T-helper 2 cell (primary cell): ENCODE measurements at regions not wholly inside any gene's neighbourhood (a gene's known extent, or its start where the extent isn't known, plus 50 kb on each side); places are given as distances from the start of the nearest gene placed in this dataset.

ENCODE experiments used
- DNase-seq, 5 experiments: peaks; one replicate each; pipeline versions ENCODE4 v3.0.0 to v3.0.0-alpha.2; 2012 to 2022

DNA sequence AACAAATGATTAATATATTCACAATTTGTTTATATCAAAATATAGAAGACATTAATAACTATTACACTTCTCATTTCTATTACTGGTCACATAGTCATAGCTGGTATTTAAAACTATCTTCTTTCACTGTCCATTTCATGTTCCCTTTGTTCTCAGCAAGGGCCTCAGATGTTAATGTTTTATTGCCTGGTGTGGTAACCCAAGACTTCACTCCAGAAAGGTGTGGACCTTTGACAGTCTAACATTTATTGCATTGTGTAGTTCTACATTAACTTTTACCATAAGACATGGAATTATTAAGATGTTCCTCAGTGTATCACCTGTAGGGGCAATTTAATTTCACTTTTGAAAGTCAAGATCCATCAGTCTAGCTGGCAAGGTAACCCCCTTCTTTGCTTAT lies 691.3 kb downstream of the SQOR start:
- DNase-seq, result no peak

DNA sequence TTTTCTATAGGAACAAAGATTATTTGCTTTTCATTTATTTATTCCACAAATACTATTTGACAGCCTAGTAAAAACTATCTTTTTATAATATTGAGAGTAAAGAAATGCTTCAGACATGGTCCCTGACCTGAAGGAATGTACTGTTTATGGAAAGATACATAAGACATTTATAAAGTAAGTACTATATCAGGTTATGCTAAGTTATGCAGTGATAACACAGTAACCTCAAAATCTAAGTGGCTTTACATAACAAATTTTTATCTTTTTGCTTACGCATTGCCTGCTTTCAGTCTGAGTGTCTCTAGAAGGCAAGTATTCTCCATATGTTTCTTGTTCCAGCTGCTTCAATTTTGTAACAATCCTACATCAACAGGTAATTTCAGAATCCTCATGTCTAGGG lies 694.0 kb downstream of the SQOR start:
- no peak for DNase-seq

DNA sequence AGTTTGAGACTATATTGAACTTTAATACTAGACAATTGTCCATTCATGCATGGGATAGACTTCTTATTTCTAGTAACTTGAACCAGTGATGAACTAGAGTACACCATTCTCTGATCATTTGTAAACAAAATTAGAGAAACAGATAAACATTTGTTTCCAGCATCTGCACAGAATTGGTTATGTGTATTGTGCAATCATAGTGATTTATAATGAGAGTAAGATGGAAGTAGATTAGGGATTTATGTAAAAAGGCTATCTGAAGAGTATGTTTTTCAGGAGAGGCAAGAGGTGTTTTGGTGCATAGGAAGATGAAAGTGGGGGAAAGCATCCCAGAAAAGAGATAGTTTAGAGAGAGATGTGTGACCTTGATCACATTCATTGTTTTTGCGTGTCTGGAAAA lies 695.0 kb downstream of the SQOR start:
- no peak for DNase-seq

DNA sequence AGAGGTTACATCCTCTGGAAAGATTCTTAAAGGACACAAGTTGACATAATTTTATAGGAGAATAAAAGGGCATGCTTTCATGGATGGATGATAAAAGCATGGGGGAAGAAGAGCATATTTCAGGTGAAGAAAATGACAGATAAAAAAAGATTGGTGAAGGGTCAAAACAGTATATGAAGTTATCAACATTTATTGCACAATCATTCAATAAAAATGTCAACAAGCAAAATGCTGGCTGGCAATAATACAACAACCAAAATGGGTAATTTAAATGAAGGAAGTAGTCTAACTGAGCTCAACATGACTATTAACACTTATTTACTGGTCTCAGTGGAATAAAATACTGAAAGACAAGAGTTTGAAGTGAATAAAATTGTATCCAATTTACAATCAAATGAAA lies 696.7 kb downstream of the SQOR start:
- DNase-seq, result no peak

DNA sequence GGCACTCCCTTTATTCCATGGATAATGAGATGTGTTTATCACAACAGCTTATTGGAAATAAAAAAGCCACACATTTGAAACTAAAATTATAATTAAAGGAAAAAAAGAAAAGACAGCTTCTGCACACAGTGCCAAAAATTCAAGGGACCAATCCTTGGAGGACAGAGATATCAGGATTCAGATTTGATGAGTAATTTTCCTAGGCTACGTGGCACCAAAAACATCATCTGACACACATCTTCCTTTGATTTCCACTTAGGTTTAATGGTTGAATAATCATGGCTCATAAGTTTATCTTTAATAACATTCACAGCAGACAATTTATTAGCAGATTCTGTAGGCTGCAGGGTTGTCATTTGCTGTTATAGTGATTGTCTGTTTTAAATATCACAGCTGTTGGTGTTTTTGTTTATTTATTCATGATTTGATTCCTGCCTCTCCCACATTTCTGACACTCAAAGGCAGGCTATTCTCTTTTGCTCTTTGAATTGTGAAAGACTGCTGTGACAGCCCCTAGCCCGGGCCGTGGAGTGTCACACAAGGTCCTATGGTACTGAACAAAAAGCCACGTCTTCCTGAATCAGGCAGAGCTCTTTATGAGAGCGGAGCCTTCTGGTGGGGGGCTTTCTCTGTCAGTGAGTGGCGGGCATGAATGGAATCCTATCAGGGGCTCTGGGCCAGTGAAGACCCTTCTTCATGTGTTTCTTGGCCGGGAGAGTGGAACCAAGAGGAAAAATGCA lies 708.5 kb downstream of the SQOR start:
- no peak for DNase-seq

DNA sequence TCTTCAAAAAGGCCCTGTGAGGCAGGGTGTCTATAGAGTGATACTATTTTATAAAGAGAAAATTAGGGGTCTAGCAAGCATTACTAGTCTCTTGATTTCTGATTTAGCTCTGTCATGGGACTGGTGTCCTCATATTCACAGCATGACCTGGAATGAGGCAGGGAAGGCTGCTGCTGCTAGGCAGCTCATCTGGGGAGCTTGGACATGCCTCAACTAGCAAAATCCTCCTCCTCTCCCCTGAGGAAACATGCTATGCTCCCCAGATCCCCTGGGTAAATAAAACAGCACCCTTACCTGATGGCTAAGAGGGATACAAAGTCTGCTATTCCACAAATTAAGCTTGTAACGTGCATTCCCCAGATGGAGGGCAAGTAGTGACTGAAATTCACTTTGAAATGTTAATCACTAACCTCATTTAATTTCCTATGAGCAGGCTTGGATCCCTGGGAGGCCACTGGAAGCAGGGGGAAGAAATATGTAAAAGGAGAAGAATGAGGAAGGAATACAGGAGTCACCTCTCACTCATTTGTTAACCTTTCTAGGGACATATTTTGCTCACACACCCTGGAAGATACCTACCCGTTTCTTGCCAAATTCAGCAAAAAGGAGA lies 709.4 kb downstream of the SQOR start:
- DNase-seq, result no peak

DNA sequence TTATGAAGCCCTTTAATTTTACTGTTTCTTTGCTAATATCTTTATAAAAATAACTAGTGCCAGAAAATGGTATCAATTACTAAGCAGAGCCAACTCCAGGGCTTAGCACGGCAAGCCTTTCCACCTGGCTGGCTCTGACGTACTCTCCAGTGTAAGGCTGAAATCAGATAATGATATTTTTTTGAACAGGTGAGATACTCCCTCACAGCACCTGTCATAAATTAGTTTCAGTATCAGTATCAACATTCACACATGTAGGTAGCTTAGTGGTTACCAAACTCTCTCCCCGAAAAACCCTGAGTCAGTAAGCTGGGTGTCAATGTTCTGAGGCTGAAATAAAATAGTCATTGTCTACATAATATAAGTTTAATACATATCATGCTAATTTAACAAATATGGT lies 710.1 kb downstream of the SQOR start:
- DNase-seq, result no peak

- no peak for DNase-seq
These were observed 719.6 kb downstream of the SQOR start for GRCh38 chr15:46354443-46354842.

- no peak for DNase-seq
These were observed 730.7 kb downstream of the SQOR start for GRCh38 chr15:46365572-46365971.

GRCh38 chr15:46366360-46367007 lies 731.7 kb downstream of the SQOR start:
- no peak for DNase-seq

- no peak for DNase-seq
These were observed 749.1 kb downstream of the SQOR start for GRCh38 chr15:46383978-46384377.

GRCh38 chr15:46386356-46386755 lies 751.5 kb downstream of the SQOR start:
- DNase-seq, result no peak

GRCh38 chr15:46389739-46390138 lies 754.9 kb downstream of the SQOR start:
- DNase-seq, result no peak

DNA sequence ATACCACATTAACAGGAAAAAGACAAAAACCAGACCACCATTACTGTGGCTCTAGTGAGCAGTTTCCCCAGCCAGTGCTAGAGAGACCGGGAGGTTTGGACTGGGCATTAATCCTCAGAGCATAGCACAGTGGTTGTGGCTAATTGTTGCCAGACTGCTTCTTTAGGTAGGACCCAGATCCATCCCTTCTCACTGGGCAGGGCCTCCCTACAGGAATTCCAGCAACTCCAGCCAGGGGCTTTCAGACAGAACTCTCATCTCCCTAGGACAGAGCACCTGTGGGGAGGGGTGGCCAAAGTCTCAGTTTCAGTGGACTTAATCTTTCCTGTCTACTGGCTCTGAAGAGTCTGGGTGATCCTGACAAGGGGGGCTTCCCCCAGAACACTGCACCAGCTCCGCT lies 759.6 kb downstream of the SQOR start:
- no peak for DNase-seq

DNA sequence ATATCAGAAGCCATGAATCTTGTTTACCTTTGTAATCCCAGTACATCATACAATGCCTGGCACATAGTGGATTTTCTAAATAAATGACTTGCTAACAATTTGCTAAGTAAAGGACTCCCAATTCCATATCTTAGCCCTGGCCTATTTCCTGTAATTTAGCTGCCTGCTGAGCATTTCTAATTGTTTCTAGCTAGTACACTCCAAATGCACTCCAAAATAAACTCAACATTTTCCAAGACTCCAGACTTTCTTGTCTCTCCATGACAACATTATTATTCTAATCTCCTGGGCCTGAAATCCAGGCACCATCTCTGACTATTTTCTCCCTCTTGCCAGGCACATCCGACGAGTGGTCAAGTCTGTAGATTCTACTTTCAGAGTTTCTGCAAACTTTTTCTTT lies 773.5 kb downstream of the SQOR start:
- DNase-seq, result no peak

DNA sequence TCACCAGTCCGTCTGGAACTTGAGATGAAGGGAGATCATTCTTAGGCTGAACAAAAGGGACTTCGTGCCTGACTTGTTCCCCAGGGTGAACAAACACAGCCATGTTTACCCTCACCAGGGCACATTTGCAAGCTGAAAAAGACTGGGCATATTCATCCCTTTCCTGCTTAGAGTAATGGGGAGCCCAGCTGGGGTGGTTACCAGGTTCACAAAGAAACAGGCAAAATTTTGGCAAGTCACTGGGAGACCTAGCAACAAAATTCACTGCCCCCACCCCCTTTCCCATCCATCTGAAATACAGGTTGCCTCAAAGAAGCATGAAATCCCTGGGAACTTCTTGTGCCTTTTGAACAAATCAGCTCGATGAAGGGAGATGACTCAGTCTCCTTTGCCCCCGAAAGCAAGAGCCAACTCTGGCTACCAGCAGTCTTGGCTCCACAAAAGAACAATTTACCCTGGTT lies 775.0 kb downstream of the SQOR start:
- DNase-seq, result no peak

GRCh38 chr15:46410705-46411104 lies 775.9 kb downstream of the SQOR start:
- DNase-seq, result no peak

DNA sequence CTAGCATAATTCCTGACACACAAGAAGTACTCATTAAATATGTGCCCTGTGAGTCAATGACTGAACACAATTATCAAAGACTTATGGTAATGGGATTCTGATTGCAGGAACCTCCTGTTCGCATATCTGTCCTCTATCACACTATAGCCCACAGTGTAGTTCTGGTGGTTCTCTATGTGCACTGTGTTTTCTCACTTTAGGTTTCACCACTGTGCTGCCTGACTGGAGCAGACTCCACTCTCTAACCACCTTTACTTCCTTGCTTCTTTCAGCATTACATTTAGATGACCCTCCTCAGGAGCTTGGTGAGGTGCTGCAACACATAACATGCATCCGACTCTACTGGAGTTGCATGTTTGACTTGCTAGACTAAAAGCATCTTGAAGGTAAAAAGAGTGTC lies 777.1 kb downstream of the SQOR start:
- no peak for DNase-seq

GRCh38 chr15:46413799-46414198 lies 779.0 kb downstream of the SQOR start:
- DNase-seq, result no peak

DNA sequence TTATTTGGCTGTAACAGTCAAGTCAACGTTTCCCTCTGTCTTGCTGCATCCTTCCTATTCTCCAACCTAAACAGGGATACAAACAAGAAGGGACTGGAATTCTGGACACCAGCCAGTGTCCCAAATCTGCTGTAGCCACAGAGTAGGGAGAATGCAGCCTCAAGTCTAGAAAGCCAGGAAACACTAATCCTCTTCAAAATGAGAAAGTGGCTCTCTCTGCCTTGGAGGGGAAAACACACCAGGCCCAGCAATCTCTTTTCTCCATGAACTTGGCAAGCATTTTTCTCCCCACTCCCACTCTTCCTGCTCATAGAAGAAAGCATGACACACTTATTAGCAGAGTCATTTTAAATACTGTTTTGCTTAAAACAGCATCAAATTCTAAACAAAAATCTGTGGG lies 781.7 kb downstream of the SQOR start:
- DNase-seq, result no peak

GRCh38 chr15:46420990-46421389 lies 786.2 kb downstream of the SQOR start:
- DNase-seq, result no peak

DNA sequence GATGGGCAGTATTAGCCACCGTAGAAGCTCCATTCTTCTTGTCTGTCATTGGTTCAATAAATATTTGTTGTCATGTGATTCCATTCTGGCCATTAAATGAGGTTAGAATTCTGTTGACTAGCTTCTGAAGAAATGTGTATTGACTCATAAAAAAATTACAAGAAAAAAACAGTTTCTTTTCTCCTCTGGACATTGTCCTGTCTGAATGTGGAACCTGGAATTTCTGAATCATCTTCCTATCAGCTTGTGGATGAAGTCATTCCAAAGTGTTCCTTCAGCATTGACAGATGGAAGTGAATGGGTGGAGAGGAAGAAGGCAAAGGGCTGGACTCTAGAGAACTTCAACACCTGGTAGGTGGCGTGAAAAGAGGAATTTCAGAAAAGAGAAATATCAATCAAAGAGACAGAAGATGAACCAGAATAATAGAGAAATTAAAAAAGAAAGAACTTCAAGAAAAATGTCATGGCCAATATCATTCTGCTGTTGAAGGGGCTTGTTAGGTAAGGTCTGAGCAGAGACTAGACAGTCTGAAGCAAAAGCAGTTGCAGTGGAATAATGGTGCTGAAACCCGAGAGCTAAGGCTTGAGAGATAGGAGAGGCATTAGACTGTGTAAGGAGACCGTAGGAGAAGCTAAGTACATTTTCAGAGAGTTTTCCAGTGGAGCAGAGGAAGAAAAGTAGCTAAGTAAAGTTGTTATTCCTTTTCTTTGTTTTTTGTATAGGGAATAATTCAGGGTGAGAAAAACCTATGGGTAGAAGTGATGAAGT lies 806.6 kb downstream of the SQOR start:
- DNase-seq, result no peak

GRCh38 chr15:46442184-46442583 lies 807.4 kb downstream of the SQOR start:
- DNase-seq, result no peak
